ENCODE measurements at regions not wholly inside any gene's neighbourhood (a gene's known extent, or its start where the extent isn't known, plus 50 kb on each side); places are given as distances from the start of the nearest gene placed in this dataset.

DNA sequence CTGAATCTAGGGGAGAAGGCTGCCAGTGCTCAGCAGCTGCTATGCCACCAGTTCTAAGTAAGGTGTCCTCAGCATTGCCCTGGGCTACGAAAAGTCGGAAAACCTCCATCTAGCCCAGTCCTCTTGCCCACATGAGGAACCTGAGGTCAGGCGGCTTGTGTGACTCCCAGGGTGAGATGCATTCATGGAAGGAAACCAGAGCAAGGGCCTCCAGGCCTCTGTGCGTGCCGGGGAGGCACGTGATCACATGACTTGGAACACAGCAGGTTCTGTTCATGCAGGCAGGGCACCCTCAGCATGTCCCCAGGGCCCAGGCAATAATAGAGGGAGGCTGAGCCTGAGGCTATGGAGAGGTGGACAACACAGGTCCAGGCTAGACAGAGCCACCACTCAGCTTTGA is 312.5 kb upstream of the DUSP10 start:
- Histone ChIP-seq H3K36me3 (ENCODE audit: control insufficient read depth in 2 of 4, insufficient read depth in 4 of 4, low read length in 3 of 4) (no peaks in the 10 kb centered on the region), H4K8ac (ENCODE audit: extremely low read depth, insufficient read depth, low read length) (no peak overlapping the region), H3K14ac (ENCODE audit: insufficient read length) (no peak overlapping the region), H3K23me2 (ENCODE audit: low read depth, low read length) (no peaks in the 10 kb centered on the region), H3K27ac (ENCODE audit: low read depth, low read length) (no peak overlapping the region), H3K9me3 (ENCODE audit: insufficient read depth in 2 of 2, low read depth in 1 of 2, low read length in 1 of 2) (no peaks in the 10 kb centered on the region), H4K20me1 (replicated peaks in 1 of 2; ENCODE audit: control insufficient read depth in 1 of 2, insufficient read depth in 2 of 2, low read length in 2 of 2) (no peaks in the 10 kb centered on the region), H3K4me1 (replicated peaks in 1 of 4; ENCODE audit: control insufficient read depth in 3 of 4, insufficient read depth in 4 of 4, low read length in 3 of 4) (no peaks in the 10 kb centered on the region), H3K27me3 (replicated peaks in 1 of 4; ENCODE audit: control insufficient read depth in 3 of 4, extremely low read depth in 1 of 4, insufficient read depth in 3 of 4, low read length in 3 of 4) (no peaks in the 10 kb centered on the region), H3K79me1 (ENCODE audit: low read depth, low read length) (no peaks in the 10 kb centered on the region), H3K4me2 (ENCODE audit: insufficient read depth in 1 of 2, low read depth in 2 of 2, low read length in 2 of 2) (no peak overlapping the region), H3K56ac (replicated peaks; ENCODE audit: insufficient read length, low read depth, low read length) (no peak overlapping the region), H2BK12ac (ENCODE audit: low read depth, low read length) (no peak overlapping the region), H4K5ac (ENCODE audit: insufficient read length, low read depth, low read length) (no peak overlapping the region), H2BK5ac (ENCODE audit: low read depth, low read length) (no peak overlapping the region), H2BK20ac (ENCODE audit: low read length) (no peak overlapping the region), H3K23ac (ENCODE audit: insufficient read length) (no peak overlapping the region), H3K18ac (ENCODE audit: extremely low read depth, low read length) (no peak overlapping the region), H4K91ac (replicated peaks; ENCODE audit: insufficient read length, low read length) (no peak overlapping the region), H2BK120ac (replicated peaks; ENCODE audit: low read depth, low read length) (no peak overlapping the region), H3K4me3 (ENCODE audit: extremely low read depth in 1 of 4, insufficient read depth in 2 of 4, low read depth in 3 of 4, low read length in 4 of 4) (no peak overlapping the region), H3K79me2 (ENCODE audit: control insufficient read depth in 1 of 2, insufficient read depth in 2 of 2, low read length in 2 of 2) (no peaks in the 10 kb centered on the region), H3K4ac (replicated peaks; ENCODE audit: insufficient read length, low read depth, low read length) (no peak overlapping the region), H2AK5ac (ENCODE audit: low read depth, low read length) (no peak overlapping the region), H2BK15ac (ENCODE audit: low read length) (no peak overlapping the region), H2AFZ (ENCODE audit: low read length) (0 out of 2 replicates have a peak overlapping the region, but pooled peaks have one; percentile 76), H3K9ac (replicated peaks in 1 of 4; ENCODE audit: extremely low read depth in 1 of 4, low read depth in 3 of 4, low read length in 3 of 4) (no peak overlapping the region)
- no peak for FAIRE-seq
- CTCF ChIA-PET (ENCODE audit: partially characterized antibody): interaction anchor here (1.5 to 1.7 kb wide), 2 partner anchors 401 to 537 kb away, joined by 3 read pairs; no protein-coding TSS in a partner anchor
- TF ChIP-seq CREB1 (IDR thresholded peaks at IDR 0.05) (no peak), CHD2 (IDR thresholded peaks at IDR 0.05; ENCODE audit: low read length) (no peak), SP4 (IDR thresholded peaks at IDR 0.05; ENCODE audit: low read length) (no peak), CEBPB (IDR thresholded peaks at IDR 0.05; ENCODE audit: low read depth, low read length) (no peak), ZNF274 (IDR thresholded peaks at IDR 0.05; ENCODE audit: borderline replicate concordance, extremely low read depth, low read length) (no peak), NANOG (IDR thresholded peaks at IDR 0.05; ENCODE audit: insufficient read depth, low read depth, low read length, poor library complexity, severe bottlenecking) (no peak), SAP30 (IDR thresholded peaks at IDR 0.05; ENCODE audit: insufficient read depth, insufficient replicate concordance, low read length) (no peak), HDAC2 (IDR thresholded peaks at IDR 0.05; ENCODE audit: borderline replicate concordance in 1 of 2, low read depth in 2 of 2, low read length in 2 of 2) (no peak), FOSL1 (IDR thresholded peaks at IDR 0.05; ENCODE audit: insufficient read depth, low read depth, low read length) (no peak), SUZ12 (IDR thresholded peaks at IDR 0.05; ENCODE audit: low read length) (no peak), EZH2 (IDR thresholded peaks at IDR 0.05; ENCODE audit: low read depth, low read length, severe bottlenecking) (no peak), NRF1 (IDR thresholded peaks at IDR 0.05; ENCODE audit: low read depth, low read length) (no peak), USF2 (IDR thresholded peaks at IDR 0.05; ENCODE audit: low read length) (no peak)
- DNase-seq (ENCODE audit: low read depth in 1 of 2, low spot score in 2 of 2): no peak
- WGBS, 2 experiments (ENCODE audit: extremely low coverage in 1 of 2, insufficient coverage in 1 of 2, insufficient read length in 1 of 2, insufficient replicate concordance in 2 of 2, low coverage in 1 of 2, low lambda C conversion rate in 2 of 2, missing lambda C conversion rate in 1 of 2): 96% methylated on average over 5 of the region's 6 CpGs; no CpG with 5 or more reads in 1 of the 2 experiments
- POLR2A ChIA-PET (ENCODE audit: partially characterized antibody): no interaction called here

Measured in H1 (cell line).